Panc1 (cell line): ENCODE measurements at regions not wholly inside any gene's neighbourhood (a gene's known extent, or its start where the extent isn't known, plus 50 kb on each side); places are given as distances from the start of the nearest gene placed in this dataset.

Experiments
- ATAC-seq: fragments of 200-7000 bp; cut with Tn5 transposase; 2 replicates; pipeline ENCODE4 v1.9.1; 2020; ENCODE audit warnings: mild to moderate bottlenecking, moderate library complexity
- BruUV-seq: library from RNA; stranded (reverse); fragments of 400-500 nt; replicated peaks from 2 replicates; lab custom pipeline; 2021; lab: Mats Ljungman, UMichigan
- CTCF ChIA-PET: fragments of 300-600 bp; sonication (Branson Sonifier 250); formaldehyde crosslinking; loops from one replicate; lab custom pipeline; 2022; ENCODE audit warnings: antibody characterized with exemption; lab: Charles Lee
- POLR2A ChIA-PET: fragments of 300-600 bp; sonication (Branson Sonifier 250); formaldehyde crosslinking; loops from one replicate; lab custom pipeline; 2022; ENCODE audit warnings: antibody characterized with exemption; lab: Charles Lee
- DNase-seq: peaks from one replicate; pipeline ENCODE4 v3.0.0-alpha.2; 2010; ENCODE audit warnings: low read depth, low spot score
- H3K27ac ChIP-seq: 2 replicates; pipeline ENCODE4 v1.5.1; 2011; ENCODE audit warnings: mild to moderate bottlenecking, low read length, inconsistent platforms
- H3K27me3 ChIP-seq: fragments of 200-500 bp; sonication (Bioruptor generic); 2 replicates; pipeline ENCODE4 v1.6.0; 2014; ENCODE audit warnings: low read length, inconsistent platforms; ENCODE audit not compliant: control insufficient read depth, insufficient read depth
- H3K36me3 ChIP-seq: fragments of 200-500 bp; sonication (Bioruptor generic); 2 replicates; pipeline ENCODE4 v1.5.1; 2014; ENCODE audit warnings: inconsistent platforms, mild to moderate bottlenecking, low read length, moderate library complexity; ENCODE audit not compliant: control insufficient read depth, insufficient read depth
- H3K4me1 ChIP-seq: 2 replicates; pipeline ENCODE4 v1.5.1; 2011; ENCODE audit warnings: inconsistent platforms, mild to moderate bottlenecking, low read length, moderate library complexity; ENCODE audit not compliant: control insufficient read depth, insufficient read depth
- H3K4me3 ChIP-seq, 2 experiments: 2 replicates each; pipeline ENCODE4 v1.5.1; 2011 to 2012; ENCODE audit warnings: low read depth in 2 of 2, low read length in 2 of 2, mild to moderate bottlenecking in 2 of 2, inconsistent platforms in 1 of 2, moderate library complexity in 1 of 2
- H3K9me3 ChIP-seq: fragments of 200-500 bp; sonication (Bioruptor generic); 2 replicates; pipeline ENCODE4 v1.5.1; 2014; ENCODE audit warnings: low read depth, mild to moderate bottlenecking, inconsistent platforms, low read length, moderate library complexity; ENCODE audit not compliant: control insufficient read depth, insufficient read depth
- CTCF ChIP-seq: fragments of 450-650 bp; IDR thresholded peaks from 2 replicates; pipeline ENCODE4 v1.5.1; 2017; ENCODE audit warnings: mild to moderate bottlenecking
- POLR2AphosphoS5 ChIP-seq: IDR thresholded peaks from 2 replicates; pipeline ENCODE4 v1.6.1; 2012; ENCODE audit warnings: mild to moderate bottlenecking, low read depth, low read length, moderate library complexity
- REST ChIP-seq, 2 experiments: IDR thresholded peaks; 2 replicates each; pipeline ENCODE4 v1.6.1; 2011 to 2012; ENCODE audit warnings: low read depth in 2 of 2, control low read depth in 1 of 2, low read length in 1 of 2, mild to moderate bottlenecking in 1 of 2, moderate library complexity in 1 of 2; ENCODE audit not compliant: insufficient read depth in 1 of 2
- SIN3A ChIP-seq: IDR thresholded peaks from 2 replicates; pipeline ENCODE4 v1.6.1; 2012; ENCODE audit warnings: low read depth, mild to moderate bottlenecking, low read length, moderate library complexity, borderline replicate concordance; ENCODE audit not compliant: insufficient read depth
- TCF7L2 ChIP-seq: IDR thresholded peaks from 2 replicates; pipeline ENCODE4 v1.6.1; 2011; ENCODE audit warnings: mild to moderate bottlenecking, low read depth, low read length, inconsistent platforms
- in situ Hi-C: cut with HindIII; loops from 2 replicates; pipeline ENCODE4 v1.10.0; 2016; ENCODE audit warnings: low sequenced_read_pairs, low pct_unique_long_range_greater_than_20kb
- intact Hi-C: fragments of 100-400 bp; cut with micrococcal nuclease; formaldehyde crosslinking; loops from one replicate; pipeline ENCODE4 v1.10.0; 2022; ENCODE audit not compliant: unreplicated experiment

- intact Hi-C loops (no loop called here), in situ Hi-C loops (no loop called here)
- Histone ChIP-seq H3K27me3 (no peaks in the 10 kb centered on the region; the same call in 1 of the 2 replicates), H3K4me3 (no peak overlapping the region), H3K36me3 (no peaks in the 10 kb centered on the region), H3K9me3 (no peaks in the 10 kb centered on the region), H3K27ac (no peak overlapping the region), H3K4me1 (no peaks in the 10 kb centered on the region)
- DNase-seq (no peak), ATAC-seq (no peak)
- TF ChIP-seq CTCF: no peak
- TF ChIP-seq REST (IDR thresholded peaks at IDR 0.05; ENCODE audit: insufficient read depth in 1 of 2, low read depth in 2 of 2, low read length in 1 of 2): no peak
- TF ChIP-seq POLR2AphosphoS5: no peak
- TF ChIP-seq TCF7L2: no peak
- no peak for TF ChIP-seq SIN3A
- CTCF ChIA-PET: no interaction called here
- no TSS peak for BruUV-seq
- POLR2A ChIA-PET: no interaction called here
Observed at GRCh38 chr14:66099451-66099850, 386.7 kb upstream of the CCDC196 start.

DNA sequence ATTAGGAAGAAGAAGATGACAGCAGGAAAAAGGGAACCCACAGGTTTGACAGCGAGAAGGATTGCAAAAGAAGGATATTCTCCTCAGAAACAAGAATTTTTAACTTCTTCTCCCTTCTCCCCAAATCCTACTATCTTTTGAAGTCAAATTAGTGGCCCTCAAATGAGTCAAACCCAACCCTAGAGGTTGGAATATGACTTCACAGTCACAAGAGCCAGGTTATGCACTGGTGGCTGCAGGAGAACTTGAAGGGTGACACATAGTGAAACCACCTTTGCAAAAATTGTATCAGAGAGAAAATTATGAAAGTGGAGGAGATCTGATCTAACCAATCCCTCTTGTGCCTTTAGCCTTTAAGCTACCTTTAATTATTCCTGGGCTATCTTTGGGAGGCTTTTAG, 386.2 kb upstream of the CCDC196 start:
- ChIA-PET POLR2A (no interaction called here), CTCF (no interaction called here)
- in situ Hi-C loops (no loop called here), intact Hi-C loops (no loop called here)
- no peaks in the 10 kb centered on the region for H3K36me3 ChIP-seq
- DNase-seq: no peak
- H3K4me1 ChIP-seq: no peaks in the 10 kb centered on the region
- H3K27me3 ChIP-seq: no peaks in the 10 kb centered on the region; the same call in 1 of the 2 replicates
- TF ChIP-seq TCF7L2 (no peak), CTCF (no peak), POLR2AphosphoS5 (no peak), SIN3A (no peak)
- no peak for ATAC-seq
- no peak overlapping the region for H3K27ac ChIP-seq
- no peaks in the 10 kb centered on the region for H3K9me3 ChIP-seq
- no TSS peak for BruUV-seq
- no peak overlapping the region for H3K4me3 ChIP-seq
